ENCODE measurements at regions not wholly inside any gene's neighbourhood (a gene's known extent, or its start where the extent isn't known, plus 50 kb on each side); places are given as distances from the start of the nearest gene placed in this dataset.
A peak's percentile ranks its signal among the peaks of the same experiment; 100 is the strongest.

GRCh38 chr10:34002896-34003295 lies 668.4 kb upstream of the NRP1 start:
- H3K27ac Mint-ChIP-seq, result no peak overlapping the region
- H3K36me3 Mint-ChIP-seq (ENCODE audit: low read depth), result no peaks in the 10 kb centered on the region
- H3K4me3 Mint-ChIP-seq, result no peak overlapping the region
- no peaks in the 10 kb centered on the region for H3K9me3 Mint-ChIP-seq
- H3K27me3 Mint-ChIP-seq (ENCODE audit: low read depth), result peaks cover 4% of the 10 kb centered on the region
- TF ChIP-seq CTCF (IDR thresholded peaks at IDR 0.05; ENCODE audit: unreplicated experiment in 3 of 3), result no peak
- H3K4me1 Mint-ChIP-seq, result no peaks in the 10 kb centered on the region

- Mint-ChIP-seq H3K9me3 (no peaks in the 10 kb centered on the region), H3K4me3 (no peak overlapping the region), H3K4me1 (no peaks in the 10 kb centered on the region), H3K27me3 (ENCODE audit: low read depth) (peaks cover 4% of the 10 kb centered on the region), H3K36me3 (ENCODE audit: low read depth) (no peaks in the 10 kb centered on the region), H3K27ac (no peak overlapping the region)
- TF ChIP-seq CTCF (IDR thresholded peaks at IDR 0.05; ENCODE audit: unreplicated experiment in 3 of 3), result no peak
Measured at GRCh38 chr10:34001831-34002230, 667.4 kb upstream of the NRP1 start.

- no peak overlapping the region for H3K4me3 Mint-ChIP-seq
- H3K27me3 Mint-ChIP-seq (ENCODE audit: low read depth), result peaks cover 4% of the 10 kb centered on the region
- no peaks in the 10 kb centered on the region for H3K36me3 Mint-ChIP-seq (ENCODE audit: low read depth)
- no peak for TF ChIP-seq CTCF (IDR thresholded peaks at IDR 0.05; ENCODE audit: unreplicated experiment in 3 of 3)
- peak overlapping the region in 1 of 3 experiments; percentile 33 for H3K27ac Mint-ChIP-seq
- H3K4me1 Mint-ChIP-seq, result no peaks in the 10 kb centered on the region
- H3K9me3 Mint-ChIP-seq, result no peaks in the 10 kb centered on the region
Measured at GRCh38 chr10:34001087-34001580, 666.7 kb upstream of the NRP1 start.

- Mint-ChIP-seq H3K36me3 (ENCODE audit: low read depth) (no peaks in the 10 kb centered on the region), H3K4me1 (peaks cover 6% of the 10 kb centered on the region)
Measured at GRCh38 chr10:33993917-33994316, 659.5 kb upstream of the NRP1 start.

GRCh38 chr10:33991924-33992323 lies 657.5 kb upstream of the NRP1 start:
- Mint-ChIP-seq H3K36me3 (ENCODE audit: low read depth) (no peaks in the 10 kb centered on the region), H3K27ac (no peak overlapping the region), H3K9me3 (no peaks in the 10 kb centered on the region), H3K4me1 (peaks cover 6% of the 10 kb centered on the region), H3K27me3 (ENCODE audit: low read depth) (no peaks in the 10 kb centered on the region), H3K4me3 (no peak overlapping the region)
- no peak for TF ChIP-seq CTCF (IDR thresholded peaks at IDR 0.05; ENCODE audit: unreplicated experiment in 3 of 3)

More at GRCh38 chr10:33993917-33994316, 659.5 kb upstream of the NRP1 start:
- no peak overlapping the region for H3K4me3 Mint-ChIP-seq
- no peak overlapping the region for H3K27ac Mint-ChIP-seq
- no peaks in the 10 kb centered on the region for H3K27me3 Mint-ChIP-seq (ENCODE audit: low read depth)
- no peaks in the 10 kb centered on the region for H3K9me3 Mint-ChIP-seq
- TF ChIP-seq CTCF (IDR thresholded peaks at IDR 0.05; ENCODE audit: unreplicated experiment in 3 of 3), result no peak

GRCh38 chr10:33986515-33986914 lies 652.0 kb upstream of the NRP1 start:
- Mint-ChIP-seq H3K36me3 (ENCODE audit: low read depth) (no peaks in the 10 kb centered on the region), H3K27ac (no peak overlapping the region), H3K4me1 (no peaks in the 10 kb centered on the region), H3K27me3 (ENCODE audit: low read depth) (no peaks in the 10 kb centered on the region), H3K4me3 (no peak overlapping the region), H3K9me3 (no peaks in the 10 kb centered on the region)
- TF ChIP-seq CTCF (IDR thresholded peaks at IDR 0.05; ENCODE audit: unreplicated experiment in 3 of 3), result no peak

Data from nephron (organoid).